Sigmoid colon (tissue), 6 donors: ENCODE measurements at regions not wholly inside any gene's neighbourhood (a gene's known extent, or its start where the extent isn't known, plus 50 kb on each side); places are given as distances from the start of the nearest gene placed in this dataset.
A peak's percentile ranks its signal among the peaks of the same experiment; 100 is the strongest.

ENCODE experiments used
- DNase-seq: peaks from one replicate; pipeline ENCODE4 v3.0.0-alpha.2; 2019
- H3K27ac ChIP-seq, 4 donors: fragments of 200-600 bp; sonication (generic); one replicate each; pipeline ENCODE4 v1.5.1; 2016 to 2019; ENCODE audit warnings: mild to moderate bottlenecking in 1 of 4
- H3K27me3 ChIP-seq, 3 donors: fragments of 200-600 bp; sonication (generic); one replicate each; pipeline ENCODE4 v1.5.1; 2019; ENCODE audit warnings: mild to moderate bottlenecking in 1 of 3
- H3K36me3 ChIP-seq, 4 donors: fragments of 200-600 bp; sonication (generic); one replicate each; pipeline ENCODE4 v1.5.1; 2016 to 2019
- H3K4me1 ChIP-seq, 4 donors: fragments of 200-600 bp; sonication (generic); one replicate each; pipeline ENCODE4 v1.5.1; 2017 to 2019
- H3K4me3 ChIP-seq, 4 donors: fragments of 200-600 bp; sonication (generic); one replicate each; pipeline ENCODE4 v1.5.1; 2017 to 2019; ENCODE audit warnings: mild to moderate bottlenecking in 2 of 4, moderate library complexity in 1 of 4
- H3K9me3 ChIP-seq, 4 donors: fragments of 200-600 bp in 3 of 4; sonication (generic) in 3 of 4; one replicate each; pipeline versions ENCODE4 v1.5.1 to v1.6.1; 2013 to 2019
- EP300 ChIP-seq, 4 donors: sonication (generic); formaldehyde crosslinking; IDR thresholded peaks; one replicate each; pipeline ENCODE4 v1.6.1; 2017; ENCODE audit warnings: antibody characterized with exemption in 4 of 4
- POLR2A ChIP-seq, 2 donors: fragments of 450-650 bp; IDR thresholded peaks; one replicate each; pipeline ENCODE4 v1.6.1; 2016; ENCODE audit warnings: antibody characterized with exemption in 2 of 2, mild to moderate bottlenecking in 2 of 2, moderate library complexity in 2 of 2
- POLR2AphosphoS5 ChIP-seq, 4 donors: sonication (generic); formaldehyde crosslinking; IDR thresholded peaks; one replicate each; pipeline ENCODE4 v1.6.1; 2017; ENCODE audit warnings: antibody characterized with exemption in 4 of 4
- WGBS, 2 donors: extraction: QIAGEN DNeasy Blood & Tissue Kit; methylation state at CpG; one replicate each; pipeline ENCODE4 v1.1.7; 2013; 5-methylcytosine and 5-hydroxymethylcytosine counted together
- intact Hi-C: fragments of 100-400 bp; cut with DNase I; formaldehyde crosslinking; loops from one replicate; pipeline ENCODE4 v1.15.1; 2023
- TF ChIP-seq, protein P1 (sequence below), 4 experiments: fragments of 450-650 bp in 3 of 4; fragments of 200-600 bp in 1 of 4; IDR thresholded peaks; one replicate each; pipeline ENCODE4 v1.5.1; 2016 to 2019; ENCODE audit warnings: antibody characterized with exemption in 4 of 4, mild to moderate bottlenecking in 3 of 4, moderate library complexity in 2 of 4
- donor health status: healthy with polysubstance abuse.
- donor health status: healthy.

DNA sequence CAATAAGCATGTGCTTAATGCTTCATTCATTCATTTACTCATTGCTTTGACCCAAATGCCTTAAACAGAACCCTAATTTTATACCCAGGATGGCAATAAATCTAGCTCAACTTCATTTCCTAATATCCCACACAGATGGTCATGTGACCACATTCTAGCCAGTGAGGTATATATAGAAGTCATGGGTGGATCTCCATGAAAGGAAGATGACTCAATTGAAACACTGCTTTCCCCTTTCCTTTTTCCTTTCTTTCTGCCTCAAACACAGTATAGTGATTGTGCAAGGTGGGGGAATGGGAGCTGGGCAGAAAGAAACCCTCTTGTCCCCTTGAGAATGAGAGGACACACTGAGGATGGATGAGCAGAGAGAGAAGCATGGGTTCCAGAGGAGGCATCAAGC, 183.5 kb upstream of the PRICKLE2 start:
- TF ChIP-seq POLR2A (IDR thresholded peaks at IDR 0.05) (no peak), POLR2AphosphoS5 (IDR thresholded peaks at IDR 0.05) (no peak), EP300 (IDR thresholded peaks at IDR 0.05) (no peak)
- TF ChIP-seq, protein P1, sequence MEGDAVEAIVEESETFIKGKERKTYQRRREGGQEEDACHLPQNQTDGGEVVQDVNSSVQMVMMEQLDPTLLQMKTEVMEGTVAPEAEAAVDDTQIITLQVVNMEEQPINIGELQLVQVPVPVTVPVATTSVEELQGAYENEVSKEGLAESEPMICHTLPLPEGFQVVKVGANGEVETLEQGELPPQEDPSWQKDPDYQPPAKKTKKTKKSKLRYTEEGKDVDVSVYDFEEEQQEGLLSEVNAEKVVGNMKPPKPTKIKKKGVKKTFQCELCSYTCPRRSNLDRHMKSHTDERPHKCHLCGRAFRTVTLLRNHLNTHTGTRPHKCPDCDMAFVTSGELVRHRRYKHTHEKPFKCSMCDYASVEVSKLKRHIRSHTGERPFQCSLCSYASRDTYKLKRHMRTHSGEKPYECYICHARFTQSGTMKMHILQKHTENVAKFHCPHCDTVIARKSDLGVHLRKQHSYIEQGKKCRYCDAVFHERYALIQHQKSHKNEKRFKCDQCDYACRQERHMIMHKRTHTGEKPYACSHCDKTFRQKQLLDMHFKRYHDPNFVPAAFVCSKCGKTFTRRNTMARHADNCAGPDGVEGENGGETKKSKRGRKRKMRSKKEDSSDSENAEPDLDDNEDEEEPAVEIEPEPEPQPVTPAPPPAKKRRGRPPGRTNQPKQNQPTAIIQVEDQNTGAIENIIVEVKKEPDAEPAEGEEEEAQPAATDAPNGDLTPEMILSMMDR (IDR thresholded peaks at IDR 0.05): no peak
- Histone ChIP-seq H3K4me1 (no peaks in the 10 kb centered on the region), H3K36me3 (no peaks in the 10 kb centered on the region), H3K9me3 (no peaks in the 10 kb centered on the region), H3K27me3 (no peaks in the 10 kb centered on the region), H3K4me3 (no peak overlapping the region), H3K27ac (no peak overlapping the region)
- no peak for DNase-seq
- intact Hi-C loops: no loop called here

DNA sequence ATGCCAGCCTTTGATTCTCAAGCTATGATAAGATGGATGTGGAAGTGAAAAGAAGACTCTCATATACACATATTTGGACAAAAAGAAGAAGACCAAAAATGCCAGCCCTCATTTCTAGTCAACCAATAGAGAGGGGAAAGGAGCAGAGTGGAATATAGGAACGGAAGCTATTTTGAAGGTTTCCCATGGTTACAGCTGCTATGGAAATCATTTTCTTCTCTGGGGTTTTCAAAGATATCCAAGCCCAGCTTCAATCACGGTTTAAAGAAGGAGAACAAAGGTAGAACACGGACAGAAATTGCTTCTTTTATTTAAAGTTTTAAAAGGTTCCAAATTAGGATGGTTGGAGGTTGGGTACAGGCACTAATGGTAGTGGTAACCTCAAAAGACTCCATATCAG, 181.0 kb upstream of the PRICKLE2 start:
- intact Hi-C loops: no loop called here

DNA sequence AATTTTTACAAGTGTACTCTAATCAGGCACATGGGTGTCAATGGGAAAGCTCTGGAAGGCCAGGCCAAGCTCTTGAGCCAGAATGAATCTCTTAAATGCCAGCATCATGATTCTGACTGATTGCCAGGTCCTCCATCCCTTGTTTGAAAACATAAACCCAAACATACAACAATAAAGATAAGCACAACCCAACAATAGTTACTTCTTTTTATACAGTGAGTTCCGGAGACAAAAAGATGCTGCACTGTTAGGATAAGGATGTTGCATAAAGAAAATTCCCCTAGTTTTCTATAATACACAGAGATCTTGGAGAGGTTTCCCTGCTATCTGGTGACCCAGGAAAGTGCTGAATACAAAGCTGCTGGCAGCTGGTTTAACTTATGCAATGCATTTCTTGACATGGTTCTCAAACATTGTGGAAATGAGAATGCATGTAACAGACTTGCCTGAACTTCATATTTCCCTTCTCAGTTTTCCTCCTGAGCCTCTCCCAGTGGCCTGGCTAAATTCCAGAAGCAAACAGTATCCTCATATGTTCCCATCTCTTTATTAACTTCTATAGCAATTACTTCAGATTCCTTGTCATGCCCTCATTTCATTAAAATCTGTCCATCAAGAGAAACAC, 180.1 kb upstream of the PRICKLE2 start:
- intact Hi-C loops: no loop called here
- WGBS, 2 donors: 61 to 70% methylated on average over 1 of the region's 1 CpG
- Histone ChIP-seq H3K27me3 (no peaks in the 10 kb centered on the region), H3K4me1 (no peaks in the 10 kb centered on the region), H3K36me3 (no peaks in the 10 kb centered on the region), H3K27ac (no peak overlapping the region), H3K9me3 (no peaks in the 10 kb centered on the region), H3K4me3 (no peak overlapping the region)
- DNase-seq: no peak
- no peak for TF ChIP-seq POLR2A (IDR thresholded peaks at IDR 0.05)
- no peak for TF ChIP-seq POLR2AphosphoS5 (IDR thresholded peaks at IDR 0.05)
- TF ChIP-seq, protein P1 (IDR thresholded peaks at IDR 0.05): no peak
- no peak for TF ChIP-seq EP300 (IDR thresholded peaks at IDR 0.05)

More for the DNA sequence above, 181.0 kb upstream of the PRICKLE2 start:
- H3K27ac ChIP-seq: no peak overlapping the region
- DNase-seq: no peak
- no peaks in the 10 kb centered on the region for H3K4me1 ChIP-seq
- H3K27me3 ChIP-seq: no peaks in the 10 kb centered on the region
- H3K4me3 ChIP-seq: no peak overlapping the region
- H3K9me3 ChIP-seq: no peaks in the 10 kb centered on the region
- H3K36me3 ChIP-seq: no peaks in the 10 kb centered on the region
- WGBS, 2 donors: 56 to 77% methylated on average over 3 of the region's 3 CpGs
- TF ChIP-seq POLR2AphosphoS5 (IDR thresholded peaks at IDR 0.05) (no peak), POLR2A (IDR thresholded peaks at IDR 0.05) (no peak)

DNA sequence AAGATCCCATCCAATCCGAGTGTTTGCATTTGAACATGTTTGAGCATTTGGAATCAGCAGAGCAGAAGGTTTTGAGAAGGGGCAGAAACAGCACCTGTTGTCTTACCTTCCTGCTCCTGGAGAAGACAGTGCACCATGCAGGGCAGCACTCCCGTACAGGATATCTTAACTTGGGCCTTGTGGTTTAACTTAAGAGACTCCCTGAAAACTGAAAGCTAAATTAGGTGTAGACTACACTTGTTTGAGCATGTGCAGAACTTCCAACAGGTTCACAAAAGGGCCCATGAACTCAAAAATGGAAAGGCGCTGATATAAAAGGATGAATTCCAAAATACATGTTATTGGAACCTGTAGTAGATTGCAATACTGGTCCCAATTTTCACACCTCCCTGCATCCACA, 175.4 kb upstream of the PRICKLE2 start:
- DNase-seq: no peak
- intact Hi-C loops: no loop called here
- H3K9me3 ChIP-seq: no peaks in the 10 kb centered on the region
- TF ChIP-seq POLR2A (IDR thresholded peaks at IDR 0.05) (no peak), EP300 (IDR thresholded peaks at IDR 0.05) (no peak), POLR2AphosphoS5 (IDR thresholded peaks at IDR 0.05) (no peak)
- TF ChIP-seq, protein P1 (IDR thresholded peaks at IDR 0.05): no peak
- H3K4me3 ChIP-seq: no peak overlapping the region
- WGBS, 2 donors: 79 to 80% methylated on average over 3 of the region's 3 CpGs
- peaks cover 0 to 31% (median 24%) of the 10 kb centered on the region in 4 donors for H3K4me1 ChIP-seq
- no peak overlapping the region for H3K27ac ChIP-seq
- H3K27me3 ChIP-seq: no peaks in the 10 kb centered on the region
- no peaks in the 10 kb centered on the region for H3K36me3 ChIP-seq

DNA sequence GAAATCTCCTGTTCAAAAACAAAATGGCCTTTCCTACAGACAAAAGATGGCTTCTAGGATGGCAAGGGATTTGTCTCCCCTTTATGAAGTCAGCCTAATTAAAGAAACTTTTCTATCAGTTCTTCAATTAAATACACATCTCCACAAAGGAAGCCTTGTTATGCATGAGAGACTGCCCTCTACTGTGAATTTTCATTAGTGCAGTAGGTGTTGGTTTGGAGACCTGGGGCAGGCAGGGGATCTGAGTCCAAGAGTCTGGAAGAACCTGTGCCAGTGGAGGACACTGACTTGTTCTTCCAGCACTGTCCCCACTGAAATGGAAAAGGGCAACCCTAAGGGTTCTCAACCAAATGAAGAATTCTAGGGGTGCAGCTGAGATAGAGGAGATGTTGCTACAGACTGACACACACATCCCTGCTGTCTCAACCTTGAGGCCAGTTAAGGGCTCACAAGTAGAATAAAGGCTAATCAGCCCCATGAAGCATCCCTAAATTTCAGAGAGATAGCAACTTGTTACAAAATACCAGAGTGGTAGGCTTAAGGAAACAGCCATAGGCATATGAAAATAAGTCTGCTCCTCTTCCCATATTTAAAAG, 174.0 kb upstream of the PRICKLE2 start:
- no peak for DNase-seq
- Histone ChIP-seq H3K4me3 (no peak overlapping the region), H3K27ac (peak overlapping the region in 3 of 4 donors; percentile 66 to 83 (median 80)), H3K36me3 (no peaks in the 10 kb centered on the region), H3K4me1 (peaks cover 0 to 31% (median 24%) of the 10 kb centered on the region in 4 donors), H3K27me3 (no peaks in the 10 kb centered on the region), H3K9me3 (no peaks in the 10 kb centered on the region)
- intact Hi-C loops: loop anchor here (1.0 to 5.0 kb wide), 7 partner anchors 47 to 369 kb away; partner anchors contain the start of gene PRICKLE2
- TF ChIP-seq, protein P1 (IDR thresholded peaks at IDR 0.05): peak; percentile 73 to 87 (median 76)
- TF ChIP-seq EP300 (IDR thresholded peaks at IDR 0.05) (no peak), POLR2AphosphoS5 (IDR thresholded peaks at IDR 0.05) (no peak), POLR2A (IDR thresholded peaks at IDR 0.05) (no peak)
